Loucy (cell line): ENCODE measurements at regions not wholly inside any gene's neighbourhood (a gene's known extent, or its start where the extent isn't known, plus 50 kb on each side); places are given as distances from the start of the nearest gene placed in this dataset.

Experiments
- CTCF ChIP-seq: fragments of 200-600 bp; sonication (generic); conservative IDR thresholded peaks from 2 replicates; pipeline ENCODE4 v1.5.1; 2014; ENCODE audit warnings: mild to moderate bottlenecking, antibody characterized with exemption, low read length
- EZH2phosphoT487 ChIP-seq: fragments of 200-600 bp; IDR thresholded peaks from 2 replicates; pipeline ENCODE4 v1.6.1; 2018; ENCODE audit warnings: antibody characterized with exemption, mild to moderate bottlenecking, moderate library complexity, borderline replicate concordance

- no peak for TF ChIP-seq CTCF
- no peak for TF ChIP-seq EZH2phosphoT487
These were observed 159.9 kb upstream of the SLC25A13 start for GRCh38 chr7:96481796-96482195.
